K562 (cell line): ENCODE measurements at regions not wholly inside any gene's neighbourhood (a gene's known extent, or its start where the extent isn't known, plus 50 kb on each side); places are given as distances from the start of the nearest gene placed in this dataset.

Experiments
- ATAC-seq: fragments of 200-7000 bp; cut with Tn5 transposase; 3 replicates; pipeline ENCODE4 v1.9.1; 2020; ENCODE audit warnings: moderate library complexity
- BruUV-seq: library from RNA; stranded (reverse); fragments of 400-500 nt; replicated peaks from 2 replicates; lab custom pipeline; 2021; lab: Mats Ljungman, UMichigan
- CTCF ChIA-PET: fragments of 300-600 bp; formaldehyde crosslinking; extraction: SDS; loops from one replicate; lab custom pipeline; 2021; ENCODE audit warnings: low intra/inter-chr PET ratio; lab: Yijun Ruan, JAX
- POLR2A ChIA-PET: fragments of 300-600, 350-650 bp; sonication (Branson Sonifier 250); formaldehyde crosslinking; extraction: SDS; loops from one replicate; lab custom pipeline; 2021; ENCODE audit warnings: antibody characterized with exemption, inconsistent platforms; lab: Yijun Ruan, JAX
- DNase-seq, 4 experiments: peaks; one replicate each; pipeline versions ENCODE4 v3.0.0 to v3.0.0-alpha.2; 2011 to 2018; ENCODE audit warnings: low spot score in 3 of 4, mixed read lengths in 3 of 4; ENCODE audit errors: extremely low read depth in 1 of 4
- FAIRE-seq: peaks from 2 replicates; lab custom pipeline; 2011; peaks lifted over from hg19 to GRCh38; lab: Jason Lieb, UNC
- H2AFZ ChIP-seq: 2 replicates; pipeline ENCODE4 v1.6.0; 2011; ENCODE audit warnings: low read depth, low read length, control low read depth, inconsistent platforms
- H3K27ac ChIP-seq: fragments of 200-600 bp; 3 replicates; pipeline ENCODE4 v1.8.0; 2011; ENCODE audit warnings: low read depth, mild to moderate bottlenecking, control low read depth, inconsistent platforms, low read length, moderate library complexity, mixed read lengths; ENCODE audit errors: extremely low read depth
- H3K27me3 ChIP-seq, 2 experiments: fragments of 300-600 bp in 1 of 2; 2 replicates in 1 of 2; 3 replicates in 1 of 2; pipeline versions ENCODE4 v1.6.0 to v1.8.0; 2011; ENCODE audit warnings: inconsistent platforms in 2 of 2, low read length in 2 of 2, mild to moderate bottlenecking in 1 of 2, mixed read lengths in 1 of 2, moderate library complexity in 1 of 2; ENCODE audit not compliant: control insufficient read depth in 2 of 2, insufficient read depth in 2 of 2
- H3K36me3 ChIP-seq: fragments of 300-600 bp; 3 replicates; pipeline ENCODE4 v1.8.0; 2011; ENCODE audit warnings: mild to moderate bottlenecking, low read length, inconsistent platforms; ENCODE audit not compliant: control insufficient read depth, insufficient read depth
- H3K4me1 ChIP-seq, 2 experiments: fragments of 200-600 bp in 1 of 2; replicated peaks in 1 of 2; 2 replicates in 1 of 2; 3 replicates in 1 of 2; pipeline versions ENCODE4 v1.5.1 to v1.8.0; 2011; ENCODE audit warnings: inconsistent platforms in 2 of 2, low read length in 2 of 2, mild to moderate bottlenecking in 1 of 2, mixed read lengths in 1 of 2, moderate library complexity in 1 of 2; ENCODE audit not compliant: control insufficient read depth in 2 of 2, insufficient read depth in 2 of 2
- H3K4me2 ChIP-seq: 2 replicates; pipeline ENCODE4 v1.6.1; 2011; ENCODE audit warnings: low read length, control low read depth, inconsistent platforms, mixed read lengths; ENCODE audit not compliant: insufficient read depth
- H3K4me3 ChIP-seq: fragments of 200-600 bp; sonication (generic), shearing (Covaris generic); 2 replicates; pipeline ENCODE4 v1.5.1; 2016; ENCODE audit warnings: control low read depth, inconsistent platforms
- H3K79me2 ChIP-seq: fragments of 200-600 bp; 3 replicates; pipeline ENCODE4 v1.8.0; 2011; ENCODE audit warnings: low read length, inconsistent platforms; ENCODE audit not compliant: control insufficient read depth, insufficient read depth
- H3K9ac ChIP-seq, 2 experiments: 2 replicates each; pipeline versions ENCODE4 v1.6.0 to v1.6.1; 2011; ENCODE audit warnings: low read depth in 2 of 2, low read length in 2 of 2, control low read depth in 1 of 2, inconsistent platforms in 1 of 2, mild to moderate bottlenecking in 1 of 2, mixed read lengths in 1 of 2; ENCODE audit not compliant: insufficient read depth in 1 of 2
- H3K9me1 ChIP-seq: one replicate; pipeline ENCODE4 v1.6.0; 2011; ENCODE audit warnings: inconsistent platforms, mild to moderate bottlenecking, low read length, moderate library complexity; ENCODE audit not compliant: control insufficient read depth, insufficient read depth
- H3K9me3 ChIP-seq: replicated peaks from 2 replicates; pipeline ENCODE4 v1.5.1; 2011; ENCODE audit warnings: low read depth, low read length, inconsistent platforms; ENCODE audit not compliant: control insufficient read depth, insufficient read depth
- H4K20me1 ChIP-seq: replicated peaks from 2 replicates; pipeline ENCODE4 v1.6.1; 2011; ENCODE audit warnings: low read length, inconsistent platforms, mixed read lengths; ENCODE audit not compliant: control insufficient read depth, insufficient read depth
- GATAD2A ChIP-seq: fragments of 450-650 bp; IDR thresholded peaks from 2 replicates; pipeline ENCODE4 v1.6.1; 2017
- GTF2F1 ChIP-seq: IDR thresholded peaks from 2 replicates; pipeline ENCODE4 v1.6.1; 2011; ENCODE audit warnings: low read depth, low read length, improper control_type of control experiment
- KHSRP ChIP-seq: fragments of 450-650 bp; IDR thresholded peaks from 2 replicates; pipeline ENCODE4 v1.6.1; 2017
- L3MBTL2 ChIP-seq: fragments of 450-650 bp; IDR thresholded peaks from 2 replicates; pipeline ENCODE4 v1.6.1; 2016; ENCODE audit warnings: mild to moderate bottlenecking, moderate library complexity
- MAZ ChIP-seq, 2 experiments: fragments of 450-650 bp in 1 of 2; sonication (generic) in 1 of 2; formaldehyde crosslinking; IDR thresholded peaks in 1 of 2; conservative IDR thresholded peaks in 1 of 2; 2 replicates each; pipeline versions ENCODE4 v1.4.0 to v1.5.0; 2020; ENCODE audit warnings: mild to moderate bottlenecking in 1 of 2, missing genetic modification reagents in 1 of 2
- MTF1 ChIP-seq: fragments of 250-450 bp; sonication (Bioruptor Pico); IDR thresholded peaks from 2 replicates; pipeline ENCODE4 v1.9.0; 2021; ENCODE audit warnings: moderate library complexity, mild to moderate bottlenecking, inconsistent platforms, borderline replicate concordance
- NR2C1 ChIP-seq, 2 experiments: fragments of 450-650 bp; IDR thresholded peaks; 2 replicates each; pipeline ENCODE4 v1.6.1; 2017; ENCODE audit warnings: mild to moderate bottlenecking in 2 of 2, antibody characterized with exemption in 1 of 2, inconsistent platforms in 1 of 2, missing compliant biosample characterization in 1 of 2, missing genetic modification characterization in 1 of 2
- PHF20 ChIP-seq: fragments of 450-650 bp; IDR thresholded peaks from 2 replicates; pipeline ENCODE4 v1.6.1; 2018; ENCODE audit not compliant: partially characterized antibody
- RUNX1 ChIP-seq: sonication (generic); IDR thresholded peaks from 2 replicates; pipeline ENCODE4 v1.6.1; 2016; ENCODE audit warnings: antibody characterized with exemption, low read depth
- SRSF1 ChIP-seq: fragments of 200-400 bp; formaldehyde crosslinking; IDR thresholded peaks from 2 replicates; pipeline ENCODE4 v1.6.1; 2017; ENCODE audit warnings: mild to moderate bottlenecking, low read depth, low read length, moderate library complexity
- ZNF140 ChIP-seq: fragments of 250-450 bp; sonication (Bioruptor Pico); IDR thresholded peaks from 2 replicates; pipeline ENCODE4 v1.8.0; 2021; ENCODE audit warnings: moderate library complexity, mild to moderate bottlenecking, inconsistent platforms
- ZNF184 ChIP-seq: sonication (generic); formaldehyde crosslinking; IDR thresholded peaks from 2 replicates; pipeline ENCODE4 v1.5.0; 2020; ENCODE audit warnings: missing genetic modification reagents
- ZNF224 ChIP-seq: sonication (generic); formaldehyde crosslinking; IDR thresholded peaks from 2 replicates; pipeline ENCODE4 v1.8.0; 2022; ENCODE audit warnings: mild to moderate bottlenecking, missing genetic modification reagents
- ZSCAN29 ChIP-seq: fragments of 450-650 bp; IDR thresholded peaks from 2 replicates; pipeline ENCODE4 v1.6.1; 2017
- WGBS: fragments of 100-300 bp; shearing (Covaris generic); methylation state at CpG from one replicate; pipeline ENCODE4 v1.1.6; 2016; ENCODE audit warnings: low coverage, mixed read lengths; ENCODE audit not compliant: insufficient coverage; ENCODE audit errors: missing lambda C conversion rate; 5-methylcytosine and 5-hydroxymethylcytosine counted together
- in situ Hi-C: fragments of 300-500 bp; cut with MboI; formaldehyde crosslinking; loops from 4 replicates; pipeline ENCODE4 v1.15.0; 2018; ENCODE audit warnings: inconsistent platforms, mixed read lengths
- intact Hi-C: fragments of 100-400 bp; cut with micrococcal nuclease; formaldehyde crosslinking; loops from 2 replicates; pipeline ENCODE4 v1.14.2; 2022
- TF ChIP-seq, protein P1 (sequence below): sonication (generic); formaldehyde crosslinking; IDR thresholded peaks from 2 replicates; pipeline ENCODE4 v1.8.1; 2023; ENCODE audit warnings: mild to moderate bottlenecking, missing genetic modification reagents
- TF ChIP-seq, protein P2 (sequence below), 2 experiments: fragments of 450-650 bp; formaldehyde crosslinking in 1 of 2; IDR thresholded peaks; 2 replicates each; pipeline versions ENCODE4 v1.4.0 to v1.6.1; 2014 to 2020; ENCODE audit warnings: mild to moderate bottlenecking in 2 of 2, borderline replicate concordance in 1 of 2, low read depth in 1 of 2

DNA sequence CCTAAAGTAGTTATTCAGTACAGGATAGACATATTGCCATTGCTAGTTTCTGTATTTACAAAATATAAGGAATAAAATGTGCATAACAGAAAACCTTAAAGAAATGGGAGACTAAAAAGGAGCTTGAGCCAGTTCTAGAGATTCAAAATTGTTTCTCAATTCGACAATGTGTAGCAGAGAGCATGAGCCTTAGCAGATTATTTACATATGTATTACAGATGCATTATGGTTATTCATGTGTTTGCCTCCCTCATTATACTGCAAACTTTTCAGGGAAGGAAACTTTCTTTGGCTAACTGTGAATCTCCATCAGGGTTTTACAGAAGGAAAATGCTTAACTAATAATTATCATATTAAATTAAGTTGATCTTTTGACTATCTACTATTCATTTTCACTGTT lies 854.4 kb upstream of the SLC39A10 start:
- Histone ChIP-seq H3K36me3 (no peaks in the 10 kb centered on the region), H3K9me1 (no peaks in the 10 kb centered on the region), H3K4me2 (no peak overlapping the region), H3K9me3 (no peaks in the 10 kb centered on the region), H4K20me1 (no peaks in the 10 kb centered on the region), H3K27ac (no peak overlapping the region), H3K4me1 (no peaks in the 10 kb centered on the region), H3K79me2 (no peaks in the 10 kb centered on the region), H3K9ac (no peak overlapping the region), H3K27me3 (no peaks in the 10 kb centered on the region), H2AFZ (no peak overlapping the region), H3K4me3 (no peak overlapping the region)
- DNase-seq (no peak), ATAC-seq (no peak), FAIRE-seq (no peak)
- BruUV-seq: no TSS peak
- ChIA-PET CTCF (no interaction called here), POLR2A (no interaction called here)
- WGBS: 11% methylated on average over 1 of the region's 1 CpG
- in situ Hi-C loops: no loop called here
- intact Hi-C loops: no loop called here
- TF ChIP-seq, protein P1, sequence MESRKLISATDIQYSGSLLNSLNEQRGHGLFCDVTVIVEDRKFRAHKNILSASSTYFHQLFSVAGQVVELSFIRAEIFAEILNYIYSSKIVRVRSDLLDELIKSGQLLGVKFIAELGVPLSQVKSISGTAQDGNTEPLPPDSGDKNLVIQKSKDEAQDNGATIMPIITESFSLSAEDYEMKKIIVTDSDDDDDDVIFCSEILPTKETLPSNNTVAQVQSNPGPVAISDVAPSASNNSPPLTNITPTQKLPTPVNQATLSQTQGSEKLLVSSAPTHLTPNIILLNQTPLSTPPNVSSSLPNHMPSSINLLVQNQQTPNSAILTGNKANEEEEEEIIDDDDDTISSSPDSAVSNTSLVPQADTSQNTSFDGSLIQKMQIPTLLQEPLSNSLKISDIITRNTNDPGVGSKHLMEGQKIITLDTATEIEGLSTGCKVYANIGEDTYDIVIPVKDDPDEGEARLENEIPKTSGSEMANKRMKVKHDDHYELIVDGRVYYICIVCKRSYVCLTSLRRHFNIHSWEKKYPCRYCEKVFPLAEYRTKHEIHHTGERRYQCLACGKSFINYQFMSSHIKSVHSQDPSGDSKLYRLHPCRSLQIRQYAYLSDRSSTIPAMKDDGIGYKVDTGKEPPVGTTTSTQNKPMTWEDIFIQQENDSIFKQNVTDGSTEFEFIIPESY (CRISPR knock-in tag): no peak
- TF ChIP-seq ZNF140 (CRISPR knock-in tag) (no peak), ZNF224 (CRISPR knock-in tag) (no peak), KHSRP (no peak), MTF1 (CRISPR knock-in tag) (no peak), ZSCAN29 (no peak), SRSF1 (no peak), RUNX1 (no peak), MAZ (CRISPR knock-in tag; conservative IDR thresholded peaks at IDR 0.05 in 1 of 2, IDR thresholded peaks at IDR 0.05 in 1 of 2) (no peak), GATAD2A (no peak), GTF2F1 (no peak), NR2C1 (IDR thresholded peaks at IDR 0.05) (no peak), NR2C1 (tag; IDR thresholded peaks at IDR 0.05) (no peak), PHF20 (no peak), L3MBTL2 (no peak), ZNF184 (CRISPR knock-in tag) (no peak)
- TF ChIP-seq, protein P2, sequence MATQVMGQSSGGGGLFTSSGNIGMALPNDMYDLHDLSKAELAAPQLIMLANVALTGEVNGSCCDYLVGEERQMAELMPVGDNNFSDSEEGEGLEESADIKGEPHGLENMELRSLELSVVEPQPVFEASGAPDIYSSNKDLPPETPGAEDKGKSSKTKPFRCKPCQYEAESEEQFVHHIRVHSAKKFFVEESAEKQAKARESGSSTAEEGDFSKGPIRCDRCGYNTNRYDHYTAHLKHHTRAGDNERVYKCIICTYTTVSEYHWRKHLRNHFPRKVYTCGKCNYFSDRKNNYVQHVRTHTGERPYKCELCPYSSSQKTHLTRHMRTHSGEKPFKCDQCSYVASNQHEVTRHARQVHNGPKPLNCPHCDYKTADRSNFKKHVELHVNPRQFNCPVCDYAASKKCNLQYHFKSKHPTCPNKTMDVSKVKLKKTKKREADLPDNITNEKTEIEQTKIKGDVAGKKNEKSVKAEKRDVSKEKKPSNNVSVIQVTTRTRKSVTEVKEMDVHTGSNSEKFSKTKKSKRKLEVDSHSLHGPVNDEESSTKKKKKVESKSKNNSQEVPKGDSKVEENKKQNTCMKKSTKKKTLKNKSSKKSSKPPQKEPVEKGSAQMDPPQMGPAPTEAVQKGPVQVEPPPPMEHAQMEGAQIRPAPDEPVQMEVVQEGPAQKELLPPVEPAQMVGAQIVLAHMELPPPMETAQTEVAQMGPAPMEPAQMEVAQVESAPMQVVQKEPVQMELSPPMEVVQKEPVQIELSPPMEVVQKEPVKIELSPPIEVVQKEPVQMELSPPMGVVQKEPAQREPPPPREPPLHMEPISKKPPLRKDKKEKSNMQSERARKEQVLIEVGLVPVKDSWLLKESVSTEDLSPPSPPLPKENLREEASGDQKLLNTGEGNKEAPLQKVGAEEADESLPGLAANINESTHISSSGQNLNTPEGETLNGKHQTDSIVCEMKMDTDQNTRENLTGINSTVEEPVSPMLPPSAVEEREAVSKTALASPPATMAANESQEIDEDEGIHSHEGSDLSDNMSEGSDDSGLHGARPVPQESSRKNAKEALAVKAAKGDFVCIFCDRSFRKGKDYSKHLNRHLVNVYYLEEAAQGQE (IDR thresholded peaks at IDR 0.05; ENCODE audit: borderline replicate concordance): no peak
- TF ChIP-seq, protein P2 (CRISPR knock-in tag; IDR thresholded peaks at IDR 0.05; ENCODE audit: low read depth): no peak
